ENCODE measurements at regions not wholly inside any gene's neighbourhood (a gene's known extent, or its start where the extent isn't known, plus 50 kb on each side); places are given as distances from the start of the nearest gene placed in this dataset.
"Not testable (repeated sequence)": the region's sequence is repeated elsewhere in the genome, so short reads cannot be mapped to it uniquely, and the experiment has no call there.

- DNase-seq: no peak
These were observed 133.7 kb downstream of the AEBP2 start for GRCh38 chr12:19572920-19573558.

GRCh38 chr12:19573866-19574265 is 134.6 kb downstream of the AEBP2 start:
- no peak for DNase-seq

- no peak for DNase-seq
These were observed 135.3 kb downstream of the AEBP2 start for GRCh38 chr12:19574601-19575000.

- peak; percentile 69 for DNase-seq
These were observed 136.3 kb downstream of the AEBP2 start for GRCh38 chr12:19575337-19576243.

GRCh38 chr12:19576506-19577280 is 137.4 kb downstream of the AEBP2 start:
- DNase-seq: no peak

GRCh38 chr12:19577281-19577530 is 137.9 kb downstream of the AEBP2 start:
- no peak for DNase-seq

- no peak for DNase-seq
These were observed 145.4 kb downstream of the AEBP2 start for GRCh38 chr12:19584732-19585131.

GRCh38 chr12:19588951-19589350 is 149.7 kb downstream of the AEBP2 start:
- DNase-seq: no peak

- DNase-seq: no peak
These were observed 152.7 kb downstream of the AEBP2 start for GRCh38 chr12:19591951-19592350.

GRCh38 chr12:19596434-19597166 is 157.3 kb downstream of the AEBP2 start:
- no peak for DNase-seq

GRCh38 chr12:19597167-19598026 is 158.1 kb downstream of the AEBP2 start:
- no peak for DNase-seq

GRCh38 chr12:19605720-19606119 is 166.4 kb downstream of the AEBP2 start:
- DNase-seq: no peak

GRCh38 chr12:19608039-19608438 is 168.7 kb downstream of the AEBP2 start:
- no peak for DNase-seq

GRCh38 chr12:19613051-19613535 is 173.8 kb downstream of the AEBP2 start:
- DNase-seq: no peak

- no peak for DNase-seq
These were observed 175.5 kb downstream of the AEBP2 start for GRCh38 chr12:19614601-19615383.

- DNase-seq: no peak
These were observed 176.1 kb downstream of the AEBP2 start for GRCh38 chr12:19615384-19615725.

- no peak for DNase-seq
These were observed 177.5 kb downstream of the AEBP2 start for GRCh38 chr12:19616781-19617180.

- no peak for DNase-seq
These were observed 180.9 kb downstream of the AEBP2 start for GRCh38 chr12:19620222-19620621.

- no peak for DNase-seq
These were observed 184.6 kb downstream of the AEBP2 start for GRCh38 chr12:19623751-19624399.

- DNase-seq: no peak
These were observed 185.2 kb downstream of the AEBP2 start for GRCh38 chr12:19624491-19624890.

GRCh38 chr12:19625551-19625950 is 186.3 kb downstream of the AEBP2 start:
- DNase-seq: not testable (repeated sequence)

Data from NCI-H510A (cell line).